MCF 10A (cell line): ENCODE measurements at regions not wholly inside any gene's neighbourhood (a gene's known extent, or its start where the extent isn't known, plus 50 kb on each side); places are given as distances from the start of the nearest gene placed in this dataset.
A peak's percentile ranks its signal among the peaks of the same experiment; 100 is the strongest.

Source experiments
- BruUV-seq: library from RNA; stranded (reverse); fragments of 400-500 nt; replicated peaks from 2 replicates; lab custom pipeline; 2021; lab: Mats Ljungman, UMichigan
- CTCF ChIA-PET: fragments of 300-600 bp; sonication (Branson Sonifier 250); formaldehyde crosslinking; extraction: SDS; loops from one replicate; lab custom pipeline; 2021; ENCODE audit warnings: antibody characterized with exemption, inconsistent platforms; lab: Yijun Ruan, JAX
- POLR2A ChIA-PET: fragments of 300-600, 350-650 bp; sonication (Branson Sonifier 250); formaldehyde crosslinking; extraction: SDS; loops from one replicate; lab custom pipeline; 2020; ENCODE audit warnings: antibody characterized with exemption, inconsistent platforms; lab: Yijun Ruan, JAX
- DNase-seq: peaks from one replicate; pipeline ENCODE4 v3.0.0-alpha.2; 2018; ENCODE audit not compliant: unreplicated experiment
- H3K27ac Mint-ChIP-seq: one replicate; pipeline ENCODE4 v1.8.0; 2022; ENCODE audit warnings: mild to moderate bottlenecking, low read depth, mixed read lengths; ENCODE audit not compliant: unreplicated experiment
- H3K27me3 Mint-ChIP-seq: one replicate; pipeline ENCODE4 v1.8.0; 2022; ENCODE audit warnings: mixed read lengths; ENCODE audit not compliant: insufficient read depth, unreplicated experiment
- H3K36me3 Mint-ChIP-seq: one replicate; pipeline ENCODE4 v1.8.0; 2022; ENCODE audit warnings: mild to moderate bottlenecking, moderate library complexity, mixed read lengths; ENCODE audit not compliant: insufficient read depth, unreplicated experiment
- H3K4me1 Mint-ChIP-seq: one replicate; pipeline ENCODE4 v1.8.0; 2022; ENCODE audit warnings: mixed read lengths; ENCODE audit not compliant: insufficient read depth, unreplicated experiment
- H3K4me3 Mint-ChIP-seq: one replicate; pipeline ENCODE4 v1.8.0; 2022; ENCODE audit warnings: mild to moderate bottlenecking, moderate library complexity, mixed read lengths; ENCODE audit not compliant: unreplicated experiment
- H3K9me3 Mint-ChIP-seq: one replicate; pipeline ENCODE4 v1.8.0; 2022; ENCODE audit warnings: mixed read lengths; ENCODE audit not compliant: unreplicated experiment
- CTCF ChIP-seq: fragments of 200-600 bp; IDR thresholded peaks from one replicate; pipeline ENCODE4 v1.8.0; 2022; ENCODE audit warnings: antibody characterized with exemption, mild to moderate bottlenecking; ENCODE audit not compliant: unreplicated experiment
- intact Hi-C: fragments of 100-400 bp; cut with micrococcal nuclease; formaldehyde crosslinking; loops from 2 replicates; pipeline ENCODE4 v1.14.1; 2022

- H3K4me1 Mint-ChIP-seq = no peaks in the 10 kb centered on the region
- CTCF ChIA-PET = interaction anchor here (0.5 to 1.3 kb wide), 6 partner anchors 17 to 1687 kb away, joined by 3 to 5 read pairs (median 3); no protein-coding TSS in a partner anchor
- no peaks in the 10 kb centered on the region for H3K36me3 Mint-ChIP-seq
- TF ChIP-seq CTCF = peak; percentile 37
- no peak overlapping the region for H3K27ac Mint-ChIP-seq
- POLR2A ChIA-PET = interaction anchor here (0.7 kb wide), 1 partner anchor 144 kb away, joined by 3 read pairs; no protein-coding TSS in a partner anchor
- H3K27me3 Mint-ChIP-seq = no peaks in the 10 kb centered on the region
- BruUV-seq = no TSS peak
- DNase-seq = peak; percentile 5
- intact Hi-C loops = no loop called here
- no peaks in the 10 kb centered on the region for H3K9me3 Mint-ChIP-seq
- no peak overlapping the region for H3K4me3 Mint-ChIP-seq
Observed at GRCh38 chr6:112502351-112503090, 155.4 kb downstream of the RFPL4B start.

- POLR2A ChIA-PET = interaction anchor here (0.7 kb wide), 1 partner anchor 144 kb away, joined by 3 read pairs; no protein-coding TSS in a partner anchor
- CTCF ChIA-PET = interaction anchor here (0.5 to 1.3 kb wide), 7 partner anchors 8 to 1687 kb away, joined by 3 to 5 read pairs (median 3); no protein-coding TSS in a partner anchor
- intact Hi-C loops = no loop called here
Observed at GRCh38 chr6:112503091-112503596, 156.0 kb downstream of the RFPL4B start.

GRCh38 chr6:112504621-112505020 is 157.5 kb downstream of the RFPL4B start:
- Mint-ChIP-seq H3K27ac (no peak overlapping the region), H3K4me1 (no peaks in the 10 kb centered on the region), H3K4me3 (no peak overlapping the region), H3K27me3 (no peaks in the 10 kb centered on the region), H3K9me3 (no peaks in the 10 kb centered on the region), H3K36me3 (no peaks in the 10 kb centered on the region)
- no peak for TF ChIP-seq CTCF
- BruUV-seq = no TSS peak
- POLR2A ChIA-PET = interaction anchor here (0.6 to 0.7 kb wide), 2 partner anchors 21 to 83 kb away, joined by 3 read pairs; no protein-coding TSS in a partner anchor
- DNase-seq = no peak
- intact Hi-C loops = no loop called here
- CTCF ChIA-PET = no interaction called here

More at GRCh38 chr6:112503091-112503596, 156.0 kb downstream of the RFPL4B start:
- no TSS peak for BruUV-seq
- no peaks in the 10 kb centered on the region for H3K9me3 Mint-ChIP-seq
- H3K4me3 Mint-ChIP-seq = no peak overlapping the region
- no peaks in the 10 kb centered on the region for H3K4me1 Mint-ChIP-seq
- H3K36me3 Mint-ChIP-seq = no peaks in the 10 kb centered on the region
- TF ChIP-seq CTCF = no peak
- H3K27ac Mint-ChIP-seq = no peak overlapping the region
- H3K27me3 Mint-ChIP-seq = no peaks in the 10 kb centered on the region
- DNase-seq = no peak

GRCh38 chr6:112511441-112511840 is 164.3 kb downstream of the RFPL4B start:
- ChIA-PET POLR2A (no interaction called here), CTCF (interaction anchor here (1.1 kb wide), 1 partner anchor 25 kb away, joined by 4 read pairs; no protein-coding TSS in a partner anchor)
- Mint-ChIP-seq H3K9me3 (no peaks in the 10 kb centered on the region), H3K36me3 (no peaks in the 10 kb centered on the region), H3K27ac (no peak overlapping the region), H3K4me3 (no peak overlapping the region), H3K4me1 (peaks cover 6% of the 10 kb centered on the region), H3K27me3 (no peaks in the 10 kb centered on the region)
- intact Hi-C loops = no loop called here
- DNase-seq = no peak
- TF ChIP-seq CTCF = no peak
- no TSS peak for BruUV-seq
